ENCODE measurements at regions not wholly inside any gene's neighbourhood (a gene's known extent, or its start where the extent isn't known, plus 50 kb on each side); places are given as distances from the start of the nearest gene placed in this dataset.

GRCh38 chr9:110140276-110140675 lies 67.7 kb downstream of the C9orf152 start:
- Histone ChIP-seq H3K36me3 (ENCODE audit: control insufficient read depth in 2 of 2, extremely low read depth in 1 of 2, insufficient read depth in 2 of 2, low read length in 2 of 2) (peaks cover 21 to 26% of the 10 kb centered on the region in 2 experiments), H3K79me2 (ENCODE audit: control insufficient read depth, insufficient read depth, low read length) (peaks cover 97% of the 10 kb centered on the region), H4K20me1 (replicated peaks; ENCODE audit: control insufficient read depth, extremely low read depth, insufficient read depth, low read length) (peaks cover 3% of the 10 kb centered on the region), H2AFZ (ENCODE audit: low read depth, low read length) (no peak overlapping the region), H3K4me2 (ENCODE audit: insufficient read depth, low read length) (no peak overlapping the region), H3K9ac (replicated peaks; ENCODE audit: extremely low read depth, insufficient read depth, low read length) (no peak overlapping the region), H3K27ac (ENCODE audit: insufficient read depth, low read depth, low read length) (no peak overlapping the region), H3K4me1 (ENCODE audit: control insufficient read depth, extremely low read depth, insufficient read depth, low read length) (peaks cover 47% of the 10 kb centered on the region), H3K9me3 (replicated peaks; ENCODE audit: control insufficient read depth, insufficient read depth, low read length) (no peaks in the 10 kb centered on the region), H3K27me3 (ENCODE audit: control insufficient read depth in 2 of 2, insufficient read depth in 2 of 2, low read length in 2 of 2) (no peaks in the 10 kb centered on the region), H3K4me3 (replicated peaks in 1 of 3; ENCODE audit: insufficient read depth in 1 of 3, low read depth in 1 of 3, low read length in 3 of 3) (no peak overlapping the region), H3K9me1 (replicated peaks; ENCODE audit: control insufficient read depth, extremely low read depth, insufficient read depth, low read length) (no peaks in the 10 kb centered on the region)
- ChIA-PET CTCF (interaction anchor here (0.9 kb wide), 1 partner anchor 13 kb away, joined by 3 read pairs; no protein-coding TSS in a partner anchor), POLR2A (no interaction called here)
- dilution Hi-C loops (cut with MboI; ENCODE audit: extremely low pct_ligation_motif_present, low sequenced_read_pairs) = no loop called here
- FAIRE-seq = no peak
- intact Hi-C loops (cut with micrococcal nuclease) = loop anchor here (2.0 kb wide), 1 partner anchor 13 kb away; no protein-coding TSS in a partner anchor
- no peak for DNase-seq (ENCODE audit: low read depth, low spot score)
- TF ChIP-seq MAX (IDR thresholded peaks at IDR 0.05; ENCODE audit: insufficient read depth, insufficient read length) (no peak), POLR2A (IDR thresholded peaks at IDR 0.05; ENCODE audit: low read depth, low read length) (no peak), MYC (IDR thresholded peaks at IDR 0.05; ENCODE audit: low read depth, low read length) (no peak), FOS (IDR thresholded peaks at IDR 0.05; ENCODE audit: borderline replicate concordance, insufficient read depth, low read length) (no peak), CTCF (IDR thresholded peaks at IDR 0.05; ENCODE audit: extremely low read depth in 1 of 2, insufficient read depth in 1 of 2, low read depth in 1 of 2, low read length in 2 of 2) (no peak), POLR2AphosphoS5 (IDR thresholded peaks at IDR 0.05; ENCODE audit: insufficient read depth, low read depth, low read length) (no peak), EZH2 (IDR thresholded peaks at IDR 0.05; ENCODE audit: borderline replicate concordance, low read depth, low read length, severe bottlenecking) (no peak), JUN (IDR thresholded peaks at IDR 0.05; ENCODE audit: borderline replicate concordance, insufficient read depth, insufficient read length, low read depth) (no peak)
- no TSS peak for BruUV-seq (replicated peaks)

Data from endothelial cell of umbilical vein (primary cell).